ENCODE measurements at regions not wholly inside any gene's neighbourhood (a gene's known extent, or its start where the extent isn't known, plus 50 kb on each side); places are given as distances from the start of the nearest gene placed in this dataset.

DNA sequence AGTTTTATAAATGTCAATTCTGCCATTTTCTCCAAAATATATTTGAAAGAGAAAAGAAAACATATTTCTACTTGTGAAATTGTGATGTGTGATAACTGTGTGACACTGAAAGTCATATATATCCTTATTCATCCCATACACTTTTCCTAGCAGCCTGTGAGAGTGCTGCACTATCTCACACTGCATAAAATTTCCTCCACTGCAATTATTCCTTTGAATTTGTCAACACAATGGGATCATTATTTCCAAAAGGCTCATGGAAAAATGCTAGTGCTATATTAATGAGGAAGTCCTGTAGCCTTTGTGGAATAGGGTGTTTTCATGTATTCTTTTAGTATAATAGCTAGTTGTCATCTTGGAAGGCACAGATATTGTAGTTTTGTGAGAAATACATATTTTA lies 504.1 kb downstream of the RPL10L start:
- Histone ChIP-seq H3K27me3 (ENCODE audit: low read length) (no peaks in the 10 kb centered on the region), H3K79me2 (ENCODE audit: insufficient read depth, low read length) (no peaks in the 10 kb centered on the region), H3K9me3 (ENCODE audit: insufficient read depth, low read length) (no peaks in the 10 kb centered on the region), H4K20me1 (ENCODE audit: low read depth, low read length) (no peaks in the 10 kb centered on the region), H3K36me3 (ENCODE audit: low read length) (no peaks in the 10 kb centered on the region), H3K27ac (ENCODE audit: low read depth, low read length) (no peak overlapping the region), H3K4me3 (ENCODE audit: insufficient read depth, low read length, poor library complexity, severe bottlenecking) (no peak overlapping the region), H3F3A (ENCODE audit: insufficient read depth) (no peaks in the 10 kb centered on the region), H3K4me2 (ENCODE audit: low read depth, low read length, poor library complexity, severe bottlenecking) (no peak overlapping the region), H2AFZ (ENCODE audit: low read depth, low read length, severe bottlenecking) (no peak overlapping the region), H3K9me2 (replicated peaks; ENCODE audit: insufficient read depth, low read length) (no peaks in the 10 kb centered on the region), H3K9ac (ENCODE audit: low read length) (no peak overlapping the region)
- TF ChIP-seq, protein P1, sequence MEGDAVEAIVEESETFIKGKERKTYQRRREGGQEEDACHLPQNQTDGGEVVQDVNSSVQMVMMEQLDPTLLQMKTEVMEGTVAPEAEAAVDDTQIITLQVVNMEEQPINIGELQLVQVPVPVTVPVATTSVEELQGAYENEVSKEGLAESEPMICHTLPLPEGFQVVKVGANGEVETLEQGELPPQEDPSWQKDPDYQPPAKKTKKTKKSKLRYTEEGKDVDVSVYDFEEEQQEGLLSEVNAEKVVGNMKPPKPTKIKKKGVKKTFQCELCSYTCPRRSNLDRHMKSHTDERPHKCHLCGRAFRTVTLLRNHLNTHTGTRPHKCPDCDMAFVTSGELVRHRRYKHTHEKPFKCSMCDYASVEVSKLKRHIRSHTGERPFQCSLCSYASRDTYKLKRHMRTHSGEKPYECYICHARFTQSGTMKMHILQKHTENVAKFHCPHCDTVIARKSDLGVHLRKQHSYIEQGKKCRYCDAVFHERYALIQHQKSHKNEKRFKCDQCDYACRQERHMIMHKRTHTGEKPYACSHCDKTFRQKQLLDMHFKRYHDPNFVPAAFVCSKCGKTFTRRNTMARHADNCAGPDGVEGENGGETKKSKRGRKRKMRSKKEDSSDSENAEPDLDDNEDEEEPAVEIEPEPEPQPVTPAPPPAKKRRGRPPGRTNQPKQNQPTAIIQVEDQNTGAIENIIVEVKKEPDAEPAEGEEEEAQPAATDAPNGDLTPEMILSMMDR (IDR thresholded peaks at IDR 0.05; ENCODE audit: insufficient read depth, low read length, poor library complexity, severe bottlenecking) = no peak
- TF ChIP-seq EZH2phosphoT487 (conservative IDR thresholded peaks at IDR 0.05; ENCODE audit: low read length) = no peak

DNA sequence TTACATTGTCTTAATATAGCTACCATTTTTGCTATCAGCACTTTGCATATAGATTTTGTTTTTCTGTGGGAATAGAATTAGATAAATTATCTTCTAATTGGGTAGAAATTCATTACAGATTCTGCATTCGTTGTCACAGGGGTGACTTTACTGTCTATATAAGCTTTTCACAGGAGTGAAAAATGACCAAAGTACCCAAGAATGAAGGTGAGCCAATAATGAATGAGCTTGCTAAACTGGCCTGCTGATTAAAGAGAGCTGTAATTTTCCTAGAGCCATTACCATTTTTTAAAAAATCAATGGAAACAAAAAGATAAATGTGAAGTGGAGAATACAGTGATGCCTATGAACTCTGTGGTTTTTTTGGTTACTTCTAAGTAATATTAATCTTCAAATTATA lies 504.6 kb downstream of the RPL10L start:
- Histone ChIP-seq H4K20me1 (ENCODE audit: low read depth, low read length) (no peaks in the 10 kb centered on the region), H3F3A (ENCODE audit: insufficient read depth) (no peaks in the 10 kb centered on the region), H3K27me3 (ENCODE audit: low read length) (no peaks in the 10 kb centered on the region), H3K9ac (ENCODE audit: low read length) (no peak overlapping the region), H3K27ac (ENCODE audit: low read depth, low read length) (no peak overlapping the region), H3K36me3 (ENCODE audit: low read length) (no peaks in the 10 kb centered on the region), H2AFZ (ENCODE audit: low read depth, low read length, severe bottlenecking) (no peak overlapping the region), H3K9me3 (ENCODE audit: insufficient read depth, low read length) (no peaks in the 10 kb centered on the region), H3K9me2 (replicated peaks; ENCODE audit: insufficient read depth, low read length) (no peaks in the 10 kb centered on the region), H3K79me2 (ENCODE audit: insufficient read depth, low read length) (no peaks in the 10 kb centered on the region), H3K4me3 (ENCODE audit: insufficient read depth, low read length, poor library complexity, severe bottlenecking) (no peak overlapping the region), H3K4me2 (ENCODE audit: low read depth, low read length, poor library complexity, severe bottlenecking) (no peak overlapping the region)
- TF ChIP-seq, protein P1 (IDR thresholded peaks at IDR 0.05; ENCODE audit: insufficient read depth, low read length, poor library complexity, severe bottlenecking) = no peak
- TF ChIP-seq EZH2phosphoT487 (conservative IDR thresholded peaks at IDR 0.05; ENCODE audit: low read length) = no peak

DNA sequence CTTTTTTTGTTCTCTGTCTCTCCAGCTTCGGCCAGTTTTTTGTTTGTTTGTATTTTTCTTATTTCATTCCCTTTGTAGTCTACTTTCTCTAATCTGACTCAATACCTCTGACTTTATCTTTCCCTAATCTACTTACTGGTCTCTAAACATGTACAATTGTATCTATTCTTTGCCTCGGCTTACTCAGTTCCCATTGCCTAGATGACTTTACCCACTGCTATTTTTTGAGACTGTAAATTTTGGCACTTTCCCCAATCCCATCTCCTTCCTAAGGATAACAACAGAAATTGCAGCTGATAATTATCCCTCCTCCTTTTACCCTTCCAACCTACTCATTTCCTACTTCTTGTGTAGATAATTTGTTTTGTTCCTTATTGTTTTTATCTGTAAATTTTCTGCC lies 511.1 kb downstream of the RPL10L start:
- Histone ChIP-seq H3F3A (ENCODE audit: insufficient read depth) (no peaks in the 10 kb centered on the region), H3K79me2 (ENCODE audit: insufficient read depth, low read length) (no peaks in the 10 kb centered on the region), H3K9me2 (replicated peaks; ENCODE audit: insufficient read depth, low read length) (no peaks in the 10 kb centered on the region), H3K36me3 (ENCODE audit: low read length) (no peaks in the 10 kb centered on the region), H3K9ac (ENCODE audit: low read length) (no peak overlapping the region), H4K20me1 (ENCODE audit: low read depth, low read length) (no peaks in the 10 kb centered on the region), H3K4me2 (ENCODE audit: low read depth, low read length, poor library complexity, severe bottlenecking) (no peak overlapping the region), H3K4me3 (ENCODE audit: insufficient read depth, low read length, poor library complexity, severe bottlenecking) (no peak overlapping the region), H3K27me3 (ENCODE audit: low read length) (no peaks in the 10 kb centered on the region), H3K27ac (ENCODE audit: low read depth, low read length) (no peak overlapping the region), H3K9me3 (ENCODE audit: insufficient read depth, low read length) (no peaks in the 10 kb centered on the region), H2AFZ (ENCODE audit: low read depth, low read length, severe bottlenecking) (no peak overlapping the region)
- TF ChIP-seq, protein P1 (IDR thresholded peaks at IDR 0.05; ENCODE audit: insufficient read depth, low read length, poor library complexity, severe bottlenecking) = no peak
- no peak for TF ChIP-seq EZH2phosphoT487 (conservative IDR thresholded peaks at IDR 0.05; ENCODE audit: low read length)
